Heart left ventricle (tissue), 13 donors: ENCODE measurements at regions not wholly inside any gene's neighbourhood (a gene's known extent, or its start where the extent isn't known, plus 50 kb on each side); places are given as distances from the start of the nearest gene placed in this dataset.

ENCODE experiments used
- CTCF ChIP-seq, 12 donors: fragments of 200-600 bp; sonication (generic) in 4 of 12; IDR thresholded peaks; one replicate each; pipeline versions ENCODE4 v1.5.0 to v1.8.0; 2018 to 2022; ENCODE audit warnings: antibody characterized with exemption in 12 of 12, mild to moderate bottlenecking in 5 of 12
- POLR2A ChIP-seq, 2 donors: fragments of 450-650 bp; IDR thresholded peaks; one replicate each; pipeline ENCODE4 v1.6.1; 2017; ENCODE audit warnings: antibody characterized with exemption in 2 of 2, mild to moderate bottlenecking in 2 of 2, moderate library complexity in 2 of 2
- donor health status: ischemic (EF 13 %, LVEDD 7.1; RV severe dilation, severe dysfunction).
- donor health status: DM: no; HTN: yes; CAD: no.
- donor health status: DM: no; HTN: no; CAD: no.
- donor health status: ischemic (EF 25% LVEDD 6.9; RV normal size, moderate dysfunction).
- donor health status: ischemic (EF 25% LVEDD 5.7; RV mildly dilated, moderate dysfunction).
- donor health status: ischemic (EF 35%, LVEDD 5.7; RV mildly dilated, moderate dysfunction).
- donor health status: nonischemic (EF 11% LVEDD 7.7; RV severe dilation, severe dysfunction).
- donor health status: DM: yes; HTN: yes; CAD: no.
- donor health status: PGD.
- donor health status: ischemic (EF 29% LVEDD 5.4; RV normal size, mild dysfunction).
- donor health status: nonischemic (EF 23%, LVEDD 6.1; RV moderate dilation, normal function).

- TF ChIP-seq CTCF (IDR thresholded peaks at IDR 0.05): no peak
- TF ChIP-seq POLR2A (IDR thresholded peaks at IDR 0.05): no peak
Measured at GRCh38 chr10:78964952-78965633, 103.7 kb upstream of the ZMIZ1 start.
